ENCODE measurements at regions not wholly inside any gene's neighbourhood (a gene's known extent, or its start where the extent isn't known, plus 50 kb on each side); places are given as distances from the start of the nearest gene placed in this dataset.

GRCh38 chr18:77833807-77834206 is 584.2 kb downstream of the GALR1 start:
- no peak for DNase-seq (ENCODE audit: low read depth)

GRCh38 chr18:77851802-77852201 is 602.2 kb downstream of the GALR1 start:
- DNase-seq (ENCODE audit: low read depth): no peak

GRCh38 chr18:77853859-77854258 is 604.2 kb downstream of the GALR1 start:
- no peak for DNase-seq (ENCODE audit: low read depth)

GRCh38 chr18:77857678-77858655 is 608.3 kb downstream of the GALR1 start:
- no peak for DNase-seq (ENCODE audit: low read depth)

- no peak for DNase-seq (ENCODE audit: low read depth)
These were observed 610.0 kb downstream of the GALR1 start for GRCh38 chr18:77859634-77860033.

GRCh38 chr18:77862066-77862757 is 612.6 kb downstream of the GALR1 start:
- DNase-seq (ENCODE audit: low read depth): no peak

GRCh38 chr18:77865853-77866252 is 616.2 kb downstream of the GALR1 start:
- DNase-seq (ENCODE audit: low read depth): no peak

GRCh38 chr18:77866351-77866750 is 616.7 kb downstream of the GALR1 start:
- DNase-seq (ENCODE audit: low read depth): no peak

- DNase-seq (ENCODE audit: low read depth): no peak
These were observed 620.6 kb downstream of the GALR1 start for GRCh38 chr18:77870199-77870598.

GRCh38 chr18:77870894-77871293 is 621.2 kb downstream of the GALR1 start:
- DNase-seq (ENCODE audit: low read depth): no peak

GRCh38 chr18:77872166-77872565 is 622.5 kb downstream of the GALR1 start:
- DNase-seq (ENCODE audit: low read depth): no peak

GRCh38 chr18:77876319-77876865 is 626.7 kb downstream of the GALR1 start:
- DNase-seq (ENCODE audit: low read depth): no peak

GRCh38 chr18:77879829-77880228 is 630.2 kb downstream of the GALR1 start:
- no peak for DNase-seq (ENCODE audit: low read depth)

- DNase-seq (ENCODE audit: low read depth): no peak
These were observed 634.8 kb downstream of the GALR1 start for GRCh38 chr18:77884454-77884853.

GRCh38 chr18:77894060-77894459 is 644.4 kb downstream of the GALR1 start:
- DNase-seq (ENCODE audit: low read depth): no peak

- DNase-seq (ENCODE audit: low read depth): no peak
These were observed 645.6 kb downstream of the GALR1 start for GRCh38 chr18:77895250-77895649.

GRCh38 chr18:77896586-77897252 is 647.1 kb downstream of the GALR1 start:
- DNase-seq (ENCODE audit: low read depth): no peak

- DNase-seq (ENCODE audit: low read depth): no peak
These were observed 648.0 kb downstream of the GALR1 start for GRCh38 chr18:77897606-77898005.

GRCh38 chr18:77899972-77900754 is 650.5 kb downstream of the GALR1 start:
- peak; percentile 2 for DNase-seq (ENCODE audit: low read depth)

- no peak for DNase-seq (ENCODE audit: low read depth)
These were observed 655.4 kb downstream of the GALR1 start for GRCh38 chr18:77905011-77905410.

GRCh38 chr18:77905449-77906055 is 655.9 kb downstream of the GALR1 start:
- no peak for DNase-seq (ENCODE audit: low read depth)

Measured in renal cortical epithelial cell (primary cell).